Panc1 (cell line): ENCODE measurements at regions not wholly inside any gene's neighbourhood (a gene's known extent, or its start where the extent isn't known, plus 50 kb on each side); places are given as distances from the start of the nearest gene placed in this dataset.

Source experiments
- POLR2AphosphoS5 ChIP-seq: IDR thresholded peaks from 2 replicates; pipeline ENCODE4 v1.6.1; 2012; ENCODE audit warnings: mild to moderate bottlenecking, low read depth, low read length, moderate library complexity
- SIN3A ChIP-seq: IDR thresholded peaks from 2 replicates; pipeline ENCODE4 v1.6.1; 2012; ENCODE audit warnings: low read depth, mild to moderate bottlenecking, low read length, moderate library complexity, borderline replicate concordance; ENCODE audit not compliant: insufficient read depth
- TF ChIP-seq, protein P1 (sequence below): fragments of 450-650 bp; IDR thresholded peaks from 2 replicates; pipeline ENCODE4 v1.5.1; 2017; ENCODE audit warnings: mild to moderate bottlenecking
- TF ChIP-seq, protein P2 (sequence below), 2 experiments: IDR thresholded peaks; 2 replicates each; pipeline ENCODE4 v1.6.1; 2011 to 2012; ENCODE audit warnings: low read depth in 2 of 2, control low read depth in 1 of 2, low read length in 1 of 2, mild to moderate bottlenecking in 1 of 2, moderate library complexity in 1 of 2; ENCODE audit not compliant: insufficient read depth in 1 of 2

DNA sequence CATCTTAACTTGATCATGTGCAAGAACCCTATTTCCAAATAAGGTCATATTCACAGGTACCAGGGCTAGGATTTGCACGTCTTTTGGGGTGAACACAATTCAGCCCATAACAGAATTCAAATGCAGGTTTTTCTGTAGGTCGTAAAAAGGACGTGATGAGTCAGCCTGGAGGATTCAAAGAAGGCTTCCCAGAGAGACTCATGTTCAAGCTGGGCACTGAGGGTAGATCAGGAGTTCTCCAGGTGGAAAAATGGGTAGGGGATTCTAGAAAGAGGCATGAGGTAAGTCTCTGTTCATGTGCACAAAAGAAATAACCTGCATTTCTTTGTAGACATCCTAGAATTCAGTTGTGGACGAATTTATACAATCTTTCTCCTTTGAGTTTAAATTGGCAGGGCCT, 160.4 kb downstream of the RPS24 start:
- TF ChIP-seq, protein P1, sequence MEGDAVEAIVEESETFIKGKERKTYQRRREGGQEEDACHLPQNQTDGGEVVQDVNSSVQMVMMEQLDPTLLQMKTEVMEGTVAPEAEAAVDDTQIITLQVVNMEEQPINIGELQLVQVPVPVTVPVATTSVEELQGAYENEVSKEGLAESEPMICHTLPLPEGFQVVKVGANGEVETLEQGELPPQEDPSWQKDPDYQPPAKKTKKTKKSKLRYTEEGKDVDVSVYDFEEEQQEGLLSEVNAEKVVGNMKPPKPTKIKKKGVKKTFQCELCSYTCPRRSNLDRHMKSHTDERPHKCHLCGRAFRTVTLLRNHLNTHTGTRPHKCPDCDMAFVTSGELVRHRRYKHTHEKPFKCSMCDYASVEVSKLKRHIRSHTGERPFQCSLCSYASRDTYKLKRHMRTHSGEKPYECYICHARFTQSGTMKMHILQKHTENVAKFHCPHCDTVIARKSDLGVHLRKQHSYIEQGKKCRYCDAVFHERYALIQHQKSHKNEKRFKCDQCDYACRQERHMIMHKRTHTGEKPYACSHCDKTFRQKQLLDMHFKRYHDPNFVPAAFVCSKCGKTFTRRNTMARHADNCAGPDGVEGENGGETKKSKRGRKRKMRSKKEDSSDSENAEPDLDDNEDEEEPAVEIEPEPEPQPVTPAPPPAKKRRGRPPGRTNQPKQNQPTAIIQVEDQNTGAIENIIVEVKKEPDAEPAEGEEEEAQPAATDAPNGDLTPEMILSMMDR: no peak
- TF ChIP-seq POLR2AphosphoS5: no peak
- TF ChIP-seq SIN3A: no peak
- TF ChIP-seq, protein P2, sequence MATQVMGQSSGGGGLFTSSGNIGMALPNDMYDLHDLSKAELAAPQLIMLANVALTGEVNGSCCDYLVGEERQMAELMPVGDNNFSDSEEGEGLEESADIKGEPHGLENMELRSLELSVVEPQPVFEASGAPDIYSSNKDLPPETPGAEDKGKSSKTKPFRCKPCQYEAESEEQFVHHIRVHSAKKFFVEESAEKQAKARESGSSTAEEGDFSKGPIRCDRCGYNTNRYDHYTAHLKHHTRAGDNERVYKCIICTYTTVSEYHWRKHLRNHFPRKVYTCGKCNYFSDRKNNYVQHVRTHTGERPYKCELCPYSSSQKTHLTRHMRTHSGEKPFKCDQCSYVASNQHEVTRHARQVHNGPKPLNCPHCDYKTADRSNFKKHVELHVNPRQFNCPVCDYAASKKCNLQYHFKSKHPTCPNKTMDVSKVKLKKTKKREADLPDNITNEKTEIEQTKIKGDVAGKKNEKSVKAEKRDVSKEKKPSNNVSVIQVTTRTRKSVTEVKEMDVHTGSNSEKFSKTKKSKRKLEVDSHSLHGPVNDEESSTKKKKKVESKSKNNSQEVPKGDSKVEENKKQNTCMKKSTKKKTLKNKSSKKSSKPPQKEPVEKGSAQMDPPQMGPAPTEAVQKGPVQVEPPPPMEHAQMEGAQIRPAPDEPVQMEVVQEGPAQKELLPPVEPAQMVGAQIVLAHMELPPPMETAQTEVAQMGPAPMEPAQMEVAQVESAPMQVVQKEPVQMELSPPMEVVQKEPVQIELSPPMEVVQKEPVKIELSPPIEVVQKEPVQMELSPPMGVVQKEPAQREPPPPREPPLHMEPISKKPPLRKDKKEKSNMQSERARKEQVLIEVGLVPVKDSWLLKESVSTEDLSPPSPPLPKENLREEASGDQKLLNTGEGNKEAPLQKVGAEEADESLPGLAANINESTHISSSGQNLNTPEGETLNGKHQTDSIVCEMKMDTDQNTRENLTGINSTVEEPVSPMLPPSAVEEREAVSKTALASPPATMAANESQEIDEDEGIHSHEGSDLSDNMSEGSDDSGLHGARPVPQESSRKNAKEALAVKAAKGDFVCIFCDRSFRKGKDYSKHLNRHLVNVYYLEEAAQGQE (IDR thresholded peaks at IDR 0.05; ENCODE audit: insufficient read depth in 1 of 2, low read depth in 2 of 2, low read length in 1 of 2): no peak
